ENCODE measurements at regions not wholly inside any gene's neighbourhood (a gene's known extent, or its start where the extent isn't known, plus 50 kb on each side); places are given as distances from the start of the nearest gene placed in this dataset.

DNA sequence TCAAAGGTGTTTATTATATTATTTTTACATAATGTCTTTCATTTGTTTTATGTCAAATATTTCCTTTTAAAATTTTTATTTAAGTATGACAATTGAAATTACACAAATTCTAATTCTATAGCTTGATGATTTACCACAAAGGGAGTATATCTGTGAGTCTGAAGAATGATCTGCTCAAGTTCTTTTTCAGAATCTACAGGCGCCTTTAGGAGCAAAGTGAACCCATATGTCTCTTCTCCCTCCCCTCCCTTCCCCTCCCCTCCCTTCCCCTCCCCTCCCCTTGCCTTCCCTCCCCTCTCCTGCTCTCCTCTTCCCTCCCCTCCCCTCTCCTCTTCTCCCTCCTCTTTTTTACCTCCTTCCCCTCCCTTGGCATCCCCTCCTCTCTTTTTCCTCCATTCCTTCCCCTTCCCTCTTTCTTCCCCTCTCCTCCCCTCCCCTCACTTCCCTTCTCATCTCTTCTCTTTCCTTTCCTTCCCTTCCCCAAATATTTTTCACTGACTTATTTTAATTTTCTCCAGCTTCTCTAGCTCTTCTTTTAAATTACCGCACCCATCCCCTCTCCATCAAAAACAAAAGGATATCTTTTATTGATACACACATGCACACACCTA lies 495.3 kb upstream of the PIK3R1 start:
- no peak for ATAC-seq

DNA sequence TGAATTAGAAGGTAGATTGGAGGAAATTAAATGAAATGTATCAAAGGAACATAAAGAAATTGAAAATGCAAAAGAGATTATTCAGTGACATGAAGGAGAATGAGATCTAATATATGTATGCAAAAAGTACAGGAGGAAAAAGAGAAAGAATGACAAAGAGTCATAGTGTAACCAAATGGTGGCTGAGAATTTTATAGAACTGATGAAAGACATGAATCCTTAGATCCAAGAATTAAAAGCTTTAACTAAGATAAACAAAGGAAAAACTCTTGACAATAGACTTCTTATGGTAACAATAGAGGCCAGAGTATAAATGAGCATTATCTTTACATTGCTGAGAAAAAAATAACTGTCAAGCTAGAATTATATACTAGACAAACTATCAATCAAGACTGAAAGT lies 505.4 kb upstream of the CD180 start:
- TF ChIP-seq ZFP30 (CRISPR knock-in tag; IDR thresholded peaks at IDR 0.05) (peak; percentile 48; the same call in 1 of the 2 replicates), TOX (CRISPR knock-in tag; IDR thresholded peaks at IDR 0.05; ENCODE audit: borderline replicate concordance) (no peak), RARB (CRISPR knock-in tag; IDR thresholded peaks at IDR 0.05) (no peak)
- ATAC-seq, result no peak

More for the DNA sequence above, 495.3 kb upstream of the PIK3R1 start:
- TF ChIP-seq ZFP30 (CRISPR knock-in tag; IDR thresholded peaks at IDR 0.05), result no peak
- no peak for TF ChIP-seq CSRNP3 (CRISPR knock-in tag; IDR thresholded peaks at IDR 0.05)
- TF ChIP-seq GLIS3 (CRISPR knock-in tag; IDR thresholded peaks at IDR 0.05), result no peak
- no peak for TF ChIP-seq ZNF8 (CRISPR knock-in tag; IDR thresholded peaks at IDR 0.05)
- TF ChIP-seq, protein P1, sequence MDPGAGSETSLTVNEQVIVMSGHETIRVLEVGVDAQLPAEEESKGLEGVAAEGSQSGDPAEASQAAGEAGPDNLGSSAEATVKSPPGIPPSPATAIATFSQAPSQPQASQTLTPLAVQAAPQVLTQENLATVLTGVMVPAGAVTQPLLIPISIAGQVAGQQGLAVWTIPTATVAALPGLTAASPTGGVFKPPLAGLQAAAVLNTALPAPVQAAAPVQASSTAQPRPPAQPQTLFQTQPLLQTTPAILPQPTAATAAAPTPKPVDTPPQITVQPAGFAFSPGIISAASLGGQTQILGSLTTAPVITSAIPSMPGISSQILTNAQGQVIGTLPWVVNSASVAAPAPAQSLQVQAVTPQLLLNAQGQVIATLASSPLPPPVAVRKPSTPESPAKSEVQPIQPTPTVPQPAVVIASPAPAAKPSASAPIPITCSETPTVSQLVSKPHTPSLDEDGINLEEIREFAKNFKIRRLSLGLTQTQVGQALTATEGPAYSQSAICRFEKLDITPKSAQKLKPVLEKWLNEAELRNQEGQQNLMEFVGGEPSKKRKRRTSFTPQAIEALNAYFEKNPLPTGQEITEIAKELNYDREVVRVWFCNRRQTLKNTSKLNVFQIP (CRISPR knock-in tag; IDR thresholded peaks at IDR 0.05; ENCODE audit: borderline replicate concordance, low read depth), result no peak
- TF ChIP-seq CREB5 (CRISPR knock-in tag; IDR thresholded peaks at IDR 0.05; ENCODE audit: low read depth), result no peak
- TF ChIP-seq OSR1 (CRISPR knock-in tag; IDR thresholded peaks at IDR 0.05), result no peak
- TF ChIP-seq TSHZ2 (CRISPR knock-in tag; IDR thresholded peaks at IDR 0.05), result no peak

DNA sequence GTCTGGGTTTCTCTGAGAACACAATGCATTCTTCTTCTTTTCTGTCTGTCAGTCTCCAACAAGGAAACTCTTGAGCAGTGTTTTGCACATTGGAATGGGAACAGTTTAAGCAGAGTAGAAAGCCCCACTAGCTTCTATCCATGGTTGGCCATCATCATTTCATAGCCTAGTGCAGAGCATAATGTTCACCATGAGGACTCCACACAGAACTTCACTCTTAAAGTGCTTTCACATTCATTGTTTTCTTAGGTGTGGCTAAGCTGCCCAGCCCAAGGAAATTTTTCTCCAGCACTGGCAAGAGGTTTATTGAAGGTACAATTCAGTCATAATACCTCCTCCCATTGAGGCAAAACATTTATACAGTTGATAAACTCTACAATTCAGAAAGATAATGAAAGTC lies 503.0 kb upstream of the CD180 start:
- TF ChIP-seq ZNF8 (CRISPR knock-in tag; IDR thresholded peaks at IDR 0.05), result no peak
- TF ChIP-seq ZNF565 (CRISPR knock-in tag; conservative IDR thresholded peaks at IDR 0.05; ENCODE audit: low read depth), result no peak
- TF ChIP-seq CSRNP3 (CRISPR knock-in tag; IDR thresholded peaks at IDR 0.05), result no peak
- no peak for TF ChIP-seq ZFP3 (CRISPR knock-in tag; IDR thresholded peaks at IDR 0.05)
- TF ChIP-seq SNAI2 (CRISPR knock-in tag; IDR thresholded peaks at IDR 0.05), result no peak
- no peak for TF ChIP-seq OSR1 (CRISPR knock-in tag; IDR thresholded peaks at IDR 0.05)
- TF ChIP-seq, protein P1 (CRISPR knock-in tag; IDR thresholded peaks at IDR 0.05; ENCODE audit: borderline replicate concordance, low read depth), result no peak
- no peak for ATAC-seq

DNA sequence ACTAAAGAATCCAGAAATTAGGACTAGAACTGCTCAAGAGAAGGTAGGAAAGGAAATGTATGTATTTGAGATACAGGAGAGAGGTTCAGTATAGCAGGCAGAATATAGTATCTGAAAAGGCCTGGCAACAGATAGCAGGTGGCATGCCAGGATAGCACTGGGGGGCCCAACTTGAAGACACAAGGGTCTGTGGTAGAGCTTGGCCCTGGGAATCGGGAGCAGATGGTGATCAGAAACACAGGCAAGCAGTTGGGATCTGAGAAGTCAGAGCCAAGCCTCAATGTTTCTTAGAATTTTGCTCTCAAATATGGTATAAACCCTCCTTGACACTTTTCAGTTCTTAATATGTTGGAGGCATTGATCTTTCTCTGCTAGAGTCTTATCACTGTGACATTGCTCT lies 499.8 kb upstream of the CD180 start:
- ATAC-seq, result no peak
- TF ChIP-seq ZFP30 (CRISPR knock-in tag; IDR thresholded peaks at IDR 0.05) (no peak), ISL1 (CRISPR knock-in tag; IDR thresholded peaks at IDR 0.05) (no peak), ZNF8 (CRISPR knock-in tag; IDR thresholded peaks at IDR 0.05) (no peak), ZNF70 (CRISPR knock-in tag; IDR thresholded peaks at IDR 0.05) (no peak), TOX (CRISPR knock-in tag; IDR thresholded peaks at IDR 0.05; ENCODE audit: borderline replicate concordance) (no peak), BACH2 (CRISPR knock-in tag; IDR thresholded peaks at IDR 0.05; ENCODE audit: borderline replicate concordance) (no peak), CSDC2 (CRISPR knock-in tag; IDR thresholded peaks at IDR 0.05) (no peak), TCF4 (CRISPR knock-in tag; IDR thresholded peaks at IDR 0.05; ENCODE audit: borderline replicate concordance) (no peak), ESRRG (CRISPR knock-in tag; IDR thresholded peaks at IDR 0.05) (no peak), CREB5 (CRISPR knock-in tag; IDR thresholded peaks at IDR 0.05; ENCODE audit: low read depth) (no peak), ARNTL (CRISPR knock-in tag; IDR thresholded peaks at IDR 0.05; ENCODE audit: borderline replicate concordance, low read depth) (no peak), ZC3H10 (CRISPR knock-in tag; IDR thresholded peaks at IDR 0.05) (no peak)
- TF ChIP-seq, protein P2, sequence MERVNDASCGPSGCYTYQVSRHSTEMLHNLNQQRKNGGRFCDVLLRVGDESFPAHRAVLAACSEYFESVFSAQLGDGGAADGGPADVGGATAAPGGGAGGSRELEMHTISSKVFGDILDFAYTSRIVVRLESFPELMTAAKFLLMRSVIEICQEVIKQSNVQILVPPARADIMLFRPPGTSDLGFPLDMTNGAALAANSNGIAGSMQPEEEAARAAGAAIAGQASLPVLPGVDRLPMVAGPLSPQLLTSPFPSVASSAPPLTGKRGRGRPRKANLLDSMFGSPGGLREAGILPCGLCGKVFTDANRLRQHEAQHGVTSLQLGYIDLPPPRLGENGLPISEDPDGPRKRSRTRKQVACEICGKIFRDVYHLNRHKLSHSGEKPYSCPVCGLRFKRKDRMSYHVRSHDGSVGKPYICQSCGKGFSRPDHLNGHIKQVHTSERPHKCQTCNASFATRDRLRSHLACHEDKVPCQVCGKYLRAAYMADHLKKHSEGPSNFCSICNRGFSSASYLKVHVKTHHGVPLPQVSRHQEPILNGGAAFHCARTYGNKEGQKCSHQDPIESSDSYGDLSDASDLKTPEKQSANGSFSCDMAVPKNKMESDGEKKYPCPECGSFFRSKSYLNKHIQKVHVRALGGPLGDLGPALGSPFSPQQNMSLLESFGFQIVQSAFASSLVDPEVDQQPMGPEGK (CRISPR knock-in tag; IDR thresholded peaks at IDR 0.05; ENCODE audit: borderline replicate concordance), result no peak

All from SK-N-SH treated with all-trans-retinoic acid at 6 μM for 48 hours (cell line).